GM12801 (cell line): ENCODE measurements at regions not wholly inside any gene's neighbourhood (a gene's known extent, or its start where the extent isn't known, plus 50 kb on each side); places are given as distances from the start of the nearest gene placed in this dataset.

ENCODE experiments used
- CTCF ChIP-seq: IDR thresholded peaks from one replicate; pipeline ENCODE4 v1.5.1; 2011; ENCODE audit warnings: control low read depth; ENCODE audit not compliant: insufficient read length; ENCODE audit errors: extremely low read depth

GRCh38 chr12:67057072-67057471, 212.1 kb upstream of the CAND1 start:
- TF ChIP-seq CTCF = no peak

GRCh38 chr12:67062193-67062592, 207.0 kb upstream of the CAND1 start:
- TF ChIP-seq CTCF = no peak

- no peak for TF ChIP-seq CTCF
Observed at GRCh38 chr12:67067453-67068203, 201.5 kb upstream of the CAND1 start.

GRCh38 chr12:67068204-67068731, 200.9 kb upstream of the CAND1 start:
- no peak for TF ChIP-seq CTCF

GRCh38 chr12:67068761-67069450, 200.3 kb upstream of the CAND1 start:
- TF ChIP-seq CTCF = no peak

- no peak for TF ChIP-seq CTCF
Observed at GRCh38 chr12:67069451-67070306, 199.5 kb upstream of the CAND1 start.

- TF ChIP-seq CTCF = no peak
Observed at GRCh38 chr12:67070307-67070600, 198.9 kb upstream of the CAND1 start.
